HEK293T (cell line): ENCODE measurements at regions not wholly inside any gene's neighbourhood (a gene's known extent, or its start where the extent isn't known, plus 50 kb on each side); places are given as distances from the start of the nearest gene placed in this dataset.

Experiments used
- CTCF ChIA-PET: fragments of 350-600 bp; formaldehyde crosslinking; extraction: SDS; loops from one replicate; lab custom pipeline; 2021; ENCODE audit warnings: antibody characterized with exemption, inconsistent platforms; lab: Yijun Ruan, JAX
- POLR2A ChIA-PET: fragments of 350-600 bp; formaldehyde crosslinking; extraction: SDS; loops from one replicate; lab custom pipeline; 2020; ENCODE audit warnings: antibody characterized with exemption, inconsistent platforms; lab: Yijun Ruan, JAX
- DNase-seq: peaks from one replicate; pipeline ENCODE4 v3.0.0; 2012; ENCODE audit warnings: mixed read lengths; ENCODE audit errors: extremely low spot score
- ARNT ChIP-seq: fragments of 450-650 bp; IDR thresholded peaks from 2 replicates; pipeline ENCODE4 v1.6.1; 2017; ENCODE audit warnings: mild to moderate bottlenecking
- BHLHE40 ChIP-seq: fragments of 450-650 bp; IDR thresholded peaks from 2 replicates; pipeline ENCODE4 v1.6.1; 2016; ENCODE audit warnings: mild to moderate bottlenecking, moderate library complexity, borderline replicate concordance
- CTBP1 ChIP-seq: fragments of 450-650 bp; IDR thresholded peaks from 2 replicates; pipeline ENCODE4 v1.6.1; 2016; ENCODE audit warnings: borderline replicate concordance
- ELF4 ChIP-seq: fragments of 450-650 bp; IDR thresholded peaks from 2 replicates; pipeline ENCODE4 v1.6.1; 2017; ENCODE audit warnings: antibody characterized with exemption
- FOXA1 ChIP-seq: fragments of 450-650 bp; IDR thresholded peaks from 2 replicates; pipeline ENCODE4 v1.6.1; 2016; ENCODE audit warnings: mild to moderate bottlenecking
- FOXK2 ChIP-seq: fragments of 450-650 bp; IDR thresholded peaks from 2 replicates; pipeline ENCODE4 v1.6.1; 2016; ENCODE audit warnings: mild to moderate bottlenecking
- FOXM1 ChIP-seq: fragments of 450-650 bp; IDR thresholded peaks from 2 replicates; pipeline ENCODE4 v1.6.1; 2017; ENCODE audit warnings: mild to moderate bottlenecking, borderline replicate concordance
- HDGF ChIP-seq: fragments of 450-650 bp; IDR thresholded peaks from 2 replicates; pipeline ENCODE4 v1.6.1; 2017; ENCODE audit warnings: antibody characterized with exemption, borderline replicate concordance
- L3MBTL2 ChIP-seq: fragments of 450-650 bp; conservative IDR thresholded peaks from 2 replicates; pipeline ENCODE4 v1.6.1; 2016; ENCODE audit warnings: mild to moderate bottlenecking
- LEF1 ChIP-seq: fragments of 450-650 bp; IDR thresholded peaks from 2 replicates; pipeline ENCODE4 v1.6.1; 2017; ENCODE audit warnings: mild to moderate bottlenecking, borderline replicate concordance
- NFRKB ChIP-seq: fragments of 450-650 bp; IDR thresholded peaks from 2 replicates; pipeline ENCODE4 v1.6.1; 2016; ENCODE audit warnings: mild to moderate bottlenecking, moderate library complexity
- SP1 ChIP-seq: fragments of 450-650 bp; IDR thresholded peaks from 2 replicates; pipeline ENCODE4 v1.6.1; 2017
- SUZ12 ChIP-seq: fragments of 450-650 bp; IDR thresholded peaks from 2 replicates; pipeline ENCODE4 v1.6.1; 2016; ENCODE audit warnings: mild to moderate bottlenecking
- TARDBP ChIP-seq: fragments of 450-650 bp; IDR thresholded peaks from 2 replicates; pipeline ENCODE4 v1.6.1; 2016
- ZNF384 ChIP-seq: fragments of 450-650 bp; IDR thresholded peaks from 2 replicates; pipeline ENCODE4 v1.6.1; 2016
- TF ChIP-seq, protein P1 (sequence below): fragments of 450-650 bp; IDR thresholded peaks from 2 replicates; pipeline ENCODE4 v1.6.1; 2016

DNA sequence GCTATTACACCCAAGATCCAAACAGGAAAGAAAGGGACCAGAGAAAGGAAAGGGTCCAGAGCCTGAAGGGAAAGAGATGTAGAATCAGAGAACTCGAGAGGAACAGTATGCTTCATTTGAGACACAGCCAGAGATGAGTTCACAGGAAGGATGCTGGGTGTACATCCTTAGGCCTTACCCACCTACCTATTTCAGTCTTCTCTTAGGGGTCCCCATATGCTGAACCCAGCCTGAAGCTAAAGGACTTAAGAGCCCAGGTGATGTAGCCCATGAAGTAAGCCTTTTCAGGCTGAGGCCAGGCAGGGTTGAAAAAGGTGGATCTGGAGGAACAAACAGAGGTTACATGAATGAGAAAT, 338.0 kb upstream of the KCNH8 start:
- DNase-seq = no peak
- ChIA-PET POLR2A (no interaction called here), CTCF (interaction anchor here (0.6 kb wide), 1 partner anchor 20 kb away, joined by 3 read pairs; no protein-coding TSS in a partner anchor)
- TF ChIP-seq NFRKB = no peak
- TF ChIP-seq LEF1 = no peak
- TF ChIP-seq CTBP1 = no peak
- no peak for TF ChIP-seq HDGF
- no peak for TF ChIP-seq FOXA1
- no peak for TF ChIP-seq ARNT
- no peak for TF ChIP-seq SP1
- no peak for TF ChIP-seq TARDBP
- TF ChIP-seq, protein P1, sequence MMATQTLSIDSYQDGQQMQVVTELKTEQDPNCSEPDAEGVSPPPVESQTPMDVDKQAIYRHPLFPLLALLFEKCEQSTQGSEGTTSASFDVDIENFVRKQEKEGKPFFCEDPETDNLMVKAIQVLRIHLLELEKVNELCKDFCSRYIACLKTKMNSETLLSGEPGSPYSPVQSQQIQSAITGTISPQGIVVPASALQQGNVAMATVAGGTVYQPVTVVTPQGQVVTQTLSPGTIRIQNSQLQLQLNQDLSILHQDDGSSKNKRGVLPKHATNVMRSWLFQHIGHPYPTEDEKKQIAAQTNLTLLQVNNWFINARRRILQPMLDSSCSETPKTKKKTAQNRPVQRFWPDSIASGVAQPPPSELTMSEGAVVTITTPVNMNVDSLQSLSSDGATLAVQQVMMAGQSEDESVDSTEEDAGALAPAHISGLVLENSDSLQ = no peak
- no peak for TF ChIP-seq FOXK2
- no peak for TF ChIP-seq SUZ12
- TF ChIP-seq FOXM1 = no peak
- TF ChIP-seq ZNF384 = no peak
- TF ChIP-seq BHLHE40 = no peak
- TF ChIP-seq L3MBTL2 = no peak
- no peak for TF ChIP-seq ELF4

DNA sequence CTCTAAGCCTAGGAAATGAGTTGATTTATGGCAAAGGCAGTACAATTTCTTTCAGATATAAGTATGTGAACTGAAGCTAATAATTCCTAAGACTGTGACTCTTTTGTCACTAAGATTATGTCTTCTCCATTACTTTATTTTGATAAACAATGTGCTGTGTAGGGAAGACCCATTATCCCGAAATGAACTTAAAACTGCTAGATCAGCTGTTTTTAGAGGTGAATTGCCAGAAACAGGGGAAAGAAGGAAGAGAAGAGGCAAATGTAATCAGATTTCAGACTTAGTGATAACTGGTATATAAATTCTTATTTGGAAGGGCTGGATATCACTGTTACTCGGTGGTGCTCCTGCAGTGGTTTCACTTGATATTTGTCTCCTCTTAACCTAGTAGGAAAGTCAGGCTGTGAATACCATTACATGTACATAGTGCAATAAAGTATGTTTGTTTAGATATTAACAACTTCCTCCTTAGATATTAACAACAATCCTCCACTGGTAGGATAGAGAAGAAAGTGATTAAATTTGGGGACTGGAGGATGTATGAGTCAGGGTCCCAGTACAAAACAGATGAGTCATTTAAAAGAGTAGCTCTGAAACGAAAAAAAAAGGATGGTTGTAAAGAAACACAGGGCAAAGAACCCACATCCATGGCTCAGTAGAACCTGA, 338.5 kb upstream of the KCNH8 start:
- DNase-seq = no peak
- TF ChIP-seq SP1 (no peak), LEF1 (no peak), SUZ12 (no peak), ARNT (no peak), CTBP1 (no peak), NFRKB (no peak), FOXK2 (no peak), ZNF384 (no peak), FOXM1 (no peak), HDGF (no peak)
- TF ChIP-seq, protein P1 = no peak
- CTCF ChIA-PET = interaction anchor here (0.6 kb wide), 1 partner anchor 21 kb away, joined by 3 read pairs; no protein-coding TSS in a partner anchor
- POLR2A ChIA-PET = no interaction called here

DNA sequence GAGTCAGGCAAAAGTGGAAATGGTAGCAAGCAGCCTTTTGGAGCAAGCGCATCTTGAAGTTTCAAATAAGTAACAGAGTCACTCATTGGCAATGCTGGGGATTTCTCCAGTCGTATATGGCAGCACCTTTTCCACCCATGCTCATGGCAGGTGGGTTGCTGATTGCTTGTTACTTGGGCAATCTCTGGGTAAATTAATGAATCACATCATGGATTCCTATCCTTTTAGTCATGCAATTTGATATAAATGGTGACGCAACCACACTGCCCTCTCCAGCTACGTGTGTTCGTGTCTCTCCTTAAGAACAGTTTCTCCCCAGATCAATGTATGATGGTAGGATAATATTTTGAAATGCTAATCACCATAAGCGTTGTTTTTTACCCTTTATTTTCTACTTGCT, 339.9 kb upstream of the KCNH8 start:
- ChIA-PET POLR2A (no interaction called here), CTCF (no interaction called here)
- DNase-seq = no peak
- TF ChIP-seq FOXK2 = no peak
- TF ChIP-seq, protein P1 = no peak
- no peak for TF ChIP-seq SUZ12
- no peak for TF ChIP-seq SP1
- TF ChIP-seq BHLHE40 = no peak
- no peak for TF ChIP-seq HDGF
- no peak for TF ChIP-seq ZNF384

DNA sequence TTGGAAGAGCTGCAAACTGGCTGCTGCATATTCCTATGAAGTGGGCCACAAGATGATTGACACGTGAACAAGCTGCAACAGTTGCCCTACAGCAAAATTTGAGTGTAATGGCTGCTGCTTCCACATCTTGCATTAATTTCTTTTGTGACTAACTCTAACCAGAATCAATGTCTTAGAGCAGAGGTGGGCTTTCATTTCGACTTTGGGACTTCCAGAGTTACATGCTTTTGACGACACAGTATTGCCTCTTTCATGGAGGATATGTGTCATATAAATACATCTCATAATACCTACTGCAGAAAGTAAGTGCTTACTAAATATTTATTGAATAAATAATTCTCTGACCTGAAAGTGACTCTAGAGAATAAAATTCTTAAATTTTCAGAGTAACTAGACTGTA, 340.7 kb upstream of the KCNH8 start:
- POLR2A ChIA-PET = no interaction called here
- TF ChIP-seq FOXA1 (no peak), FOXM1 (no peak), SP1 (no peak), ELF4 (no peak), SUZ12 (no peak), L3MBTL2 (no peak), CTBP1 (no peak), ZNF384 (no peak), BHLHE40 (no peak), FOXK2 (no peak), HDGF (no peak), TARDBP (no peak), NFRKB (no peak), ARNT (no peak), LEF1 (no peak)
- TF ChIP-seq, protein P1 = no peak
- CTCF ChIA-PET = no interaction called here
- no peak for DNase-seq

DNA sequence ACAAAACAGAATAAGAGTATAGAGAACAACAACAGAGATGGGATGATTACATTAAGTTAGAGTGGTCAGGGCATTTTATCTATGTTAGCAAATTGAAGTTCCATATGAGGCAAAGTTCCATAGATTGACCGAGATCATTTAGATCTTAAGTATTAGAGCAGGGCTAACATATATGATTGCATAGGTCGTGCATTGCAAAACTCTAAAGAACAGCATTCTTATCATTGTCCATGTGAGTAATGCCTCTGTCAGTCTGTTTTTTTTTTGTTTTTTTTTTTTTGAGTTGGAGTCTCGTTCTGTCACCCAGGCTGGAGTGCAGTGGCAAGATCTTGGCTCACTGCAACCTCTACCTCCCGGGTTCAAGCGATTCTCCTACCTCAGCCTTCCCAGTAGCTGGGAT, 341.7 kb upstream of the KCNH8 start:
- POLR2A ChIA-PET = no interaction called here
- TF ChIP-seq TARDBP (no peak), LEF1 (no peak), HDGF (no peak), FOXA1 (no peak), SUZ12 (no peak), L3MBTL2 (no peak), ARNT (no peak), CTBP1 (no peak), FOXM1 (no peak), NFRKB (no peak), ZNF384 (no peak), BHLHE40 (no peak), FOXK2 (no peak), SP1 (no peak), ELF4 (no peak)
- TF ChIP-seq, protein P1 = no peak
- DNase-seq = no peak
- CTCF ChIA-PET = no interaction called here
